ENCODE measurements at regions not wholly inside any gene's neighbourhood (a gene's known extent, or its start where the extent isn't known, plus 50 kb on each side); places are given as distances from the start of the nearest gene placed in this dataset.

GRCh38 chr15:38897551-38897950 lies 332.9 kb upstream of the RASGRP1 start:
- no peak overlapping the region for H3K27ac ChIP-seq (ENCODE audit: low read length)
- H3K36me3 ChIP-seq (ENCODE audit: insufficient read depth, low read length) = no peaks in the 10 kb centered on the region
- no peak overlapping the region for H3K9ac ChIP-seq (ENCODE audit: low read length)
- H3K27me3 ChIP-seq (ENCODE audit: insufficient read depth, low read depth, low read length) = no peaks in the 10 kb centered on the region
- H4K20me1 ChIP-seq (ENCODE audit: insufficient read depth) = no peaks in the 10 kb centered on the region
- no peak for TF ChIP-seq REST (IDR thresholded peaks at IDR 0.05; ENCODE audit: borderline replicate concordance)
- no peak for TF ChIP-seq MXI1 (conservative IDR thresholded peaks at IDR 0.05; ENCODE audit: poor library complexity, severe bottlenecking)
- TF ChIP-seq RAD21 (conservative IDR thresholded peaks at IDR 0.05) = no peak
- no peak for TF ChIP-seq EP300 (conservative IDR thresholded peaks at IDR 0.05; ENCODE audit: poor library complexity, severe bottlenecking)
- TF ChIP-seq, protein P1, sequence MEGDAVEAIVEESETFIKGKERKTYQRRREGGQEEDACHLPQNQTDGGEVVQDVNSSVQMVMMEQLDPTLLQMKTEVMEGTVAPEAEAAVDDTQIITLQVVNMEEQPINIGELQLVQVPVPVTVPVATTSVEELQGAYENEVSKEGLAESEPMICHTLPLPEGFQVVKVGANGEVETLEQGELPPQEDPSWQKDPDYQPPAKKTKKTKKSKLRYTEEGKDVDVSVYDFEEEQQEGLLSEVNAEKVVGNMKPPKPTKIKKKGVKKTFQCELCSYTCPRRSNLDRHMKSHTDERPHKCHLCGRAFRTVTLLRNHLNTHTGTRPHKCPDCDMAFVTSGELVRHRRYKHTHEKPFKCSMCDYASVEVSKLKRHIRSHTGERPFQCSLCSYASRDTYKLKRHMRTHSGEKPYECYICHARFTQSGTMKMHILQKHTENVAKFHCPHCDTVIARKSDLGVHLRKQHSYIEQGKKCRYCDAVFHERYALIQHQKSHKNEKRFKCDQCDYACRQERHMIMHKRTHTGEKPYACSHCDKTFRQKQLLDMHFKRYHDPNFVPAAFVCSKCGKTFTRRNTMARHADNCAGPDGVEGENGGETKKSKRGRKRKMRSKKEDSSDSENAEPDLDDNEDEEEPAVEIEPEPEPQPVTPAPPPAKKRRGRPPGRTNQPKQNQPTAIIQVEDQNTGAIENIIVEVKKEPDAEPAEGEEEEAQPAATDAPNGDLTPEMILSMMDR (IDR thresholded peaks at IDR 0.05; ENCODE audit: poor library complexity, severe bottlenecking) = no peak
- no peak for TF ChIP-seq POLR2AphosphoS5 (IDR thresholded peaks at IDR 0.05)
- TF ChIP-seq EZH2 (IDR thresholded peaks at IDR 0.05; ENCODE audit: borderline replicate concordance, insufficient read depth, low read length, poor library complexity, severe bottlenecking) = no peak
- TF ChIP-seq TAF1 (IDR thresholded peaks at IDR 0.05; ENCODE audit: low read depth) = no peak
- TF ChIP-seq SMC3 (conservative IDR thresholded peaks at IDR 0.05; ENCODE audit: poor library complexity) = no peak
- no peak overlapping the region for H3K4me2 ChIP-seq (ENCODE audit: low read length)
- no peaks in the 10 kb centered on the region for H3K9me2 ChIP-seq (ENCODE audit: insufficient read depth, low read length)
- no peak overlapping the region for H3K4me3 ChIP-seq (ENCODE audit: low read length)
- no peaks in the 10 kb centered on the region for H3K9me3 ChIP-seq (ENCODE audit: low read length)
- H3K79me2 ChIP-seq (replicated peaks; ENCODE audit: insufficient read depth, low read length) = no peaks in the 10 kb centered on the region
- no peak overlapping the region for H2AFZ ChIP-seq (ENCODE audit: low read depth, low read length)
- no peaks in the 10 kb centered on the region for H3F3A ChIP-seq (ENCODE audit: insufficient read depth, low read length, poor library complexity, severe bottlenecking)

DNA sequence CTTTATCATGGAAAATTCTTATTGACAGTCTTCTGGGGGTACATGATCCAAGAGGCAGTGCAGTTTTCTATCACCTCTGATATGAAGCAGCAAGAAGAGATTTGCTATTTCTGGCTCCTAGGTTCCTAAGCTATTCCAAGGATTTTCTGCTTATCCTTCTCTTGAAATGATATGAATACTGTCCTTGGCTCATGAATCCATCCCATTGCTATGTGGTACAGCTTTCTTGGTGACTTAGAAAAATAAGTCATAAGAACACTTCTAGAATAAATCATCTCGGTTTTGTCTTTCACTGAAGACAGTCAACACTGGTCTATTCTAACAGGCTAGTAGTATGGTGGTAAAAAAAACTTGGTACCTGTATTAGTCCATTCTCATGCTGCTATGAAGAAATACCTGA lies 333.6 kb upstream of the RASGRP1 start:
- Histone ChIP-seq H3K79me2 (replicated peaks; ENCODE audit: insufficient read depth, low read length) (no peaks in the 10 kb centered on the region), H3K4me2 (ENCODE audit: low read length) (no peak overlapping the region), H3K9me3 (ENCODE audit: low read length) (no peaks in the 10 kb centered on the region), H4K20me1 (ENCODE audit: insufficient read depth) (no peaks in the 10 kb centered on the region), H3K9me2 (ENCODE audit: insufficient read depth, low read length) (no peaks in the 10 kb centered on the region), H3K9ac (ENCODE audit: low read length) (no peak overlapping the region), H3K4me3 (ENCODE audit: low read length) (no peak overlapping the region), H2AFZ (ENCODE audit: low read depth, low read length) (no peak overlapping the region), H3K27ac (ENCODE audit: low read length) (no peak overlapping the region), H3K36me3 (ENCODE audit: insufficient read depth, low read length) (no peaks in the 10 kb centered on the region), H3F3A (ENCODE audit: insufficient read depth, low read length, poor library complexity, severe bottlenecking) (no peaks in the 10 kb centered on the region), H3K27me3 (ENCODE audit: insufficient read depth, low read depth, low read length) (no peaks in the 10 kb centered on the region)
- no peak for TF ChIP-seq SMC3 (conservative IDR thresholded peaks at IDR 0.05; ENCODE audit: poor library complexity)
- TF ChIP-seq, protein P1 (IDR thresholded peaks at IDR 0.05; ENCODE audit: poor library complexity, severe bottlenecking) = no peak
- no peak for TF ChIP-seq EP300 (conservative IDR thresholded peaks at IDR 0.05; ENCODE audit: poor library complexity, severe bottlenecking)
- TF ChIP-seq TAF1 (IDR thresholded peaks at IDR 0.05; ENCODE audit: low read depth) = no peak
- no peak for TF ChIP-seq RAD21 (conservative IDR thresholded peaks at IDR 0.05)
- TF ChIP-seq POLR2AphosphoS5 (IDR thresholded peaks at IDR 0.05) = no peak
